ENCODE measurements at regions not wholly inside any gene's neighbourhood (a gene's known extent, or its start where the extent isn't known, plus 50 kb on each side); places are given as distances from the start of the nearest gene placed in this dataset.

DNA sequence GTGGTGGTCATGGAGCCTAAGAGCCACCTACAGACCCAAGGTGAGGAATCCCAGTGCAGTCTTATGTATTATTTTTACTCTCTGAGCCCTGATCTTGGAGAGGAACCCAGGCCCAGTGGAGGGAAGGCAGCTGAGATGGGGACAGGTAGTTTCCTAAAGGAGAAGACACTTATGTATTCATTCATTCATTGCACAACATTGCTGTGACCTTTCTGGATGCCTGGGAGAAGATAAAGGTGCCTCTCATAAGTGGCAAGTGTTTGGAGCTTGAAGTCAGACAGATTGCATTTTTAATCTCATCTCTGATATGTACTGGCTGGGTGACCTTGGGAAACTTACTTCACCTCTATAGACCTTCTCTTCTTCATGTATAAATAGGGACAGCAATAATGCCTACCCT lies 111.1 kb downstream of the CEBPB start:
- no peak overlapping the region for H3K27ac ChIP-seq
- no peak for DNase-seq
- intact Hi-C loops (cut with DNase I), result loop anchor here in 1 of 2 donors (10.0 kb wide), 1 partner anchor 163 kb away; no protein-coding TSS in a partner anchor
- H3K36me3 ChIP-seq, result no peaks in the 10 kb centered on the region
- H3K4me1 ChIP-seq, result peaks cover 0 to 46% (median 13%) of the 10 kb centered on the region in 4 donors
- H3K27me3 ChIP-seq, result no peaks in the 10 kb centered on the region
- no peak for ATAC-seq
- TF ChIP-seq POLR2A (IDR thresholded peaks at IDR 0.05) (no peak), CTCF (IDR thresholded peaks at IDR 0.05) (no peak)
- H3K9me3 ChIP-seq, result no peaks in the 10 kb centered on the region
- H3K4me3 ChIP-seq, result no peak overlapping the region

DNA sequence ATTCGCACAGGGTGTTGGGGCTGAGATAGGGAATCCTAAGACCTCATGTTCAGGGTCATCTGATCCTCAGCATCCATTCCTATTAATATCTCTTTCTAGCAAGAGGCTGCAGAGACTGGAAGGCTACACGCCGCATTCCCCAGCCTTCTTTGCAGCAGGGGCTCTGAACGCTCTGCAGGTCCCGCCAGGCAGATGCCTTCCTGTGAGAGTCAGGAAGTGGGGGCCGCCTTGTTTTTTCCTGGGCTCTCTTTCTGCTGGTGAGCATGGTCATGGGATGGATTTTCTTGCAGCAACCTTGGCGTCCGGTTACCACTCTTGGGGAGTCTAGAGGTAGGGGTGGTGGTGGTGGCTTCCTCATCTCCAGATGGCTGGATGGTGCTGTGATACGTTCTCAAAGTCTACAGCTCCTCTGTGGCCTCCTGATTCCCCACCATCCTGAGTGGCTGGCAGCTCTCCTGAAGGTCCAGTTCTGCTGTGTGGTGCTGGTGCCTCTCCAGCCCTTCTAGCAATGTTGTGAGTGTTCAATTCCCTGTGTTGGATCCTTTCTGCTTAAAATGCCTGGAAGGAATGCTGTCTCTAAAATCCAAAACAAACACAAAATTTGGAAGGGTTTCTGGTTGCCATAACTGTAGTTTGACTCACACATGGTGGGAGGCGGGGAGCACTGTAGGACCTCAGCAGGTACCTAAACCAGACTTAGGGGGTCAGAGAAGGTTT lies 111.9 kb downstream of the CEBPB start:
- no peak overlapping the region for H3K27ac ChIP-seq
- no peak overlapping the region for H3K4me3 ChIP-seq
- H3K4me1 ChIP-seq, result peaks cover 0 to 49% (median 17%) of the 10 kb centered on the region in 4 donors
- H3K9me3 ChIP-seq, result no peaks in the 10 kb centered on the region
- ATAC-seq, result no peak
- TF ChIP-seq CTCF (IDR thresholded peaks at IDR 0.05), result no peak
- no peak for TF ChIP-seq POLR2A (IDR thresholded peaks at IDR 0.05)
- peak in 2 of 3 donors; percentile 19 to 36 for DNase-seq
- intact Hi-C loops (cut with DNase I), result loop anchor here in 1 of 2 donors (10.0 kb wide), 1 partner anchor 162 kb away; no protein-coding TSS in a partner anchor
- no peaks in the 10 kb centered on the region for H3K36me3 ChIP-seq
- WGBS (ENCODE audit: insufficient coverage, low coverage, low lambda C conversion rate, missing lambda C conversion rate), result 61% methylated on average over 4 of the region's 10 CpGs
- no peaks in the 10 kb centered on the region for H3K27me3 ChIP-seq

GRCh38 chr20:50303573-50304500 lies 113.2 kb downstream of the CEBPB start:
- no peaks in the 10 kb centered on the region for H3K27me3 ChIP-seq
- H3K9me3 ChIP-seq, result no peaks in the 10 kb centered on the region
- H3K36me3 ChIP-seq, result no peaks in the 10 kb centered on the region
- peak; percentile 82 to 90 (median 87) for DNase-seq
- 39% methylated on average over 8 of the region's 11 CpGs for WGBS (ENCODE audit: insufficient coverage, low coverage, low lambda C conversion rate, missing lambda C conversion rate)
- no peak for TF ChIP-seq CTCF (IDR thresholded peaks at IDR 0.05)
- TF ChIP-seq POLR2A (IDR thresholded peaks at IDR 0.05), result no peak
- peak overlapping the region; percentile 84 to 99 (median 91) for H3K27ac ChIP-seq
- no peak overlapping the region for H3K4me3 ChIP-seq
- peaks cover 0 to 56% (median 23%) of the 10 kb centered on the region in 4 donors for H3K4me1 ChIP-seq
- intact Hi-C loops (cut with DNase I), result loop anchor here in 1 of 2 donors (10.0 kb wide), 1 partner anchor 161 kb away; no protein-coding TSS in a partner anchor
- ATAC-seq, result peak in 1 of 4 donors; percentile 0

DNA sequence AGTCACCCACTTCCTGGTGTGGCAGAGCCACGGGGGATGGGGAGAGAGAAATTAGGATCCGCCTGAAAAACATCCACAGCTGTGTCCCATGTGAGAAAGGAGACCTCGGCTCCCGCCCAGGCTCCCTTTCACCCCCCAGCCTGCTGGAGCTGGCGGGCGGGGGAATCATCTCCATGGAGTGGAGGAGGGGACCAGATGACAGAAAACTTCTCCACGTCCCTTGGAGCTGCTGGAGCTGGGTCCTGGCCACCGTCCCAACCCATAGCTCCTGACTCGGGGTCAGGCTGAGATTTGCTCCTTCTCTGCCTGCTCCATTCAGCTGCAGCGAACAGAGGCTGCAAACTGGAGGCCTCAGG lies 113.8 kb downstream of the CEBPB start:
- H3K9me3 ChIP-seq, result no peaks in the 10 kb centered on the region
- peak overlapping the region in 2 of 3 donors; percentile 36 to 37 for H3K4me3 ChIP-seq
- H3K27ac ChIP-seq, result peak overlapping the region; percentile 84 to 99 (median 91)
- peaks cover 0 to 62% (median 26%) of the 10 kb centered on the region in 4 donors for H3K4me1 ChIP-seq
- TF ChIP-seq POLR2A (IDR thresholded peaks at IDR 0.05) (peak; percentile 31), CTCF (IDR thresholded peaks at IDR 0.05) (no peak)
- no CpG with 5 or more reads among the region's 10 CpGs for WGBS (ENCODE audit: insufficient coverage, low coverage, low lambda C conversion rate, missing lambda C conversion rate)
- H3K36me3 ChIP-seq, result no peaks in the 10 kb centered on the region
- DNase-seq (peak; percentile 71 to 85 (median 85)), ATAC-seq (peak; percentile 8 to 44 (median 34))
- intact Hi-C loops (cut with DNase I), result loop anchor here in 1 of 2 donors (10.0 kb wide), 1 partner anchor 160 kb away; no protein-coding TSS in a partner anchor
- no peaks in the 10 kb centered on the region for H3K27me3 ChIP-seq

All from right lobe of liver (tissue), 6 donors.